HG03575 (cell line): ENCODE measurements at regions not wholly inside any gene's neighbourhood (a gene's known extent, or its start where the extent isn't known, plus 50 kb on each side); places are given as distances from the start of the nearest gene placed in this dataset.
"Not testable (repeated sequence)": the region's sequence is repeated elsewhere in the genome, so short reads cannot be mapped to it uniquely, and the experiment has no call there.

Source experiments
- ATAC-seq: cut with Tn5 transposase; IDR thresholded peaks from one replicate; pipeline ENCODE4 v1.9.1; 2021; ENCODE audit not compliant: unreplicated experiment, insufficient number of reproducible peaks, low FRiP score; ENCODE audit errors: extremely low read depth

GRCh38 chr11:45382133-45382878 is 96.2 kb upstream of the SYT13 start:
- ATAC-seq: no peak

DNA sequence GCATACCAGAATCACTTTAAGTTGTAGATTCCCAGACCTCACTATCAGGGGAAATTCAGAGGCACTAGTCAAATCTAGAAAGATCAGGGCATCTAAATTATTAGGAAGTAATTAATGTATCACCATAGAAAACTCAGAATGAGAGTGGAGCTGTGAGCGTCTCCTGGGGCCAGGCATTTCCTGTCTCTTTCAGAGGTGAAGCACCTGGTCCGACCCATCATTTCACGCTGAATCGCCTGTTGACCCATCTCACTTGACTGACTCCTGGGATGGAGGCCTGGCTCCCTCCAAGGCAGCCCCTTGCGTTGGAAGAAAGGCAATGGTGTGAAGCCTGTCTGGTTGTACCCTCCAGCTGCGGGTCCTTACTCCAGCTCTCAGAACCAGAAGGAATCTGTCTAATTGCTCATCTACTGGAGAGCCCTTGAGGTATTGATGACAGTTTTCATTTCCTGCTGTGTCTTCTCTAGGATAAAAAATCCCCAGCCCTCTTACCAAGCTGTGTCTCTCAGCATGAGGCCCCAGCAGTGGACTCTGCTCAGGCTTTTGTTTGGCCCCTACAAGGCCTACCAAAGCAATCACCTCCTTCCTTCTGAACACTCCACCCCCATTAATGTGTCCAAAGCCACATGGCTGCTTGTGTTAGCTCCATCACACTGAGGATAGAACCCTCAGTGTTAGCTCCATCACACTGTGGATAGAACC is 93.2 kb upstream of the SYT13 start:
- no peak for ATAC-seq

DNA sequence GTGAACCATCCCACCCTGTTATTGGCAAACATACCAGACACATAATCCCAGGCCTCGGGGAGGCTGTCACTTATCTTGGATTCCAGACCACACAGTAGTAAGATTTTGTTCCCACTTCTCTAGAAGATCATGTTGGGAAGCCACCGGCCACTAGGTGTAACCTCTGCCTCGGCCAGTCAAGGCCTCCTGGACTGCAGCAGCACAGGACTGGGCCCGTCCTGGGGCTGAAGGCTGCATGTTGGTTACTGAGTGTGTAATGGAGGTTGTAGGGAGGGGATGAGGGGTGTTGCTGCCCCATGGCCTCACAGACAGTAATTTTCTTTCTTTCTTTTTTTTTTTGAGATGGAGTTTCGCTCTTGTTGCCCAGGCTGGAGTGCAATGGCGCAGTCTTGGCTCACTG is 92.4 kb upstream of the SYT13 start:
- ATAC-seq: no peak

GRCh38 chr11:45374653-45375059 is 88.5 kb upstream of the SYT13 start:
- no peak for ATAC-seq

DNA sequence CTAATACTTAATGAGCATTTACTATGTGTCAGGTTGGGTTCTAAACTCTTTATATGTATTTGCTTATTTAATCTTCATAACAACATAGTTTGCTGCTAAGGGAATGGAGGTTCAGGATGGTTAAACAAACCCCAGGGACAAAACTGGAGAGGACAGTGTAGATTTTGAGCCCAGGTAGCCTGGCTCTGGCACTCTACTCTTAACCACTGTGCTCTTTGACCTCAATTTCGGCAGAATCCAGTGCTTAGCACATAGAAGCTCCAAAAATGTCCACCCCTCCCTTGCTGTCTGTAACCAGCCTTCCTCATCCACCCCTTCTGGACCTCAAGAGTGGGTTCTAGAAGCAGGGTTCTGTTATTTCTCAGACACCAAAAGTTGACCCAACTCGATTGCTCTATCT is 88.0 kb upstream of the SYT13 start:
- ATAC-seq: no peak

GRCh38 chr11:45373506-45374035 is 87.4 kb upstream of the SYT13 start:
- ATAC-seq: no peak

DNA sequence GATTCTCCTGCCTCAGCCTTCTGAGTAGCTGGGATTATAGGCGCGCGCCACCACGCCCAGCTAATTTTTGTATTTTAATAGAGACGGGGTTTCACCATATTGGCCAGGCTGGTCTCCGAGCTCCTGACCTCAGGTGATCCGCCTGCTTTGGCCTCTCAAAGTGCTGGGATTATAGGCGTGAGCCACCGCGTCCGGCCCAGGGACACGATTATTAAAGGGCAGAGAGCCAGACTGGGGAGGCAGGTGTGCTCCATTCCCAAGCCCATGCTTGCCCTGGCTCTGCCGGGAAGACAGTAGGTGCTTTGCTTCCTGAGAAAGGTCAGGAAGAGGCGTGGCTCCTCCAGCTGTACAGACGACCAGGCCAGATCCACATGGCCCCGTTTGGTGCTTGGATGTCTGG is 86.3 kb upstream of the SYT13 start:
- ATAC-seq: not testable (repeated sequence)

DNA sequence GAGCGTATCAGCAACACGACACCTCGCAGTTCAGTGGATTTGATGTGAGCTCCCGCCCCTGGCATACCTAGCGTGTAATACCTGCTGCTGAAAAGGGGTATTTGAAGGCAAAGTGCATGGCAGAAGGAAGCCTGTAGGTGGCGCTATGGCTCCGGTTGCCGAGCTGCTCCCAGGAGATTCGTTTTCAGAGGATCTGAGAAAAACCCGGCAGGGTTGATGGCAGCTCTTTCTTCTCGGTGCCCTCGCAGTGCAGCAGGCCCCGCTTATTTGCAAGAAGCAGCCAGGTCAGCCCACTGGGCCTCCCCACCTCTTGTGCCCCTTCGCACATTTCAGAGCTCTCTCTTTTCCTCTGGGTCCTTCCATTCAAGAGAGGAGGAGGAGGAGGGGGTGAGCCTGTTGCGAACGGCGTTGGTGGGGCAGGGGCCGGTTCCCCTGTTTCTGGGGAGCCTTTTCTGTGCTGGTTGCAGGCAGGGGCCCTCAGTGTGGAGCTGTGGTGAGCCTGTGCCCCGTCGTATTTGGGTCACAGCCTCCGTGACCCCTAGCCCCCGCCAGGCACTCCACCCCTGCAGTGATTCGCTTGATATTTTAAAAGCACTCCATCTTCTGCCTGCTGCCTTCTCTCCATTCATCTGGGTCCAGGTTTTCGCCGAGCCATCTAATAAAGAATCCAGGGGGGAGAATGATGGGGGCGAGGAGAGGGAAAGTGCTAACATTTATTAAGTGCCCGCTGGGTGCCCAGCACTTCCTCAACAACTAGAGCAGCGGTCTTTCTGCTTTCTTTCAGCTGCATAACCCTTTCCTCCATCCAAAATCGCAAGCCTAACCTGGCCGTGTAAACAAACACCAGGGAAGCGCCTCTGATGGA is 85.3 kb upstream of the SYT13 start:
- no peak for ATAC-seq

- no peak for ATAC-seq
Observed at GRCh38 chr11:45369313-45369712, 83.2 kb upstream of the SYT13 start.

GRCh38 chr11:45368697-45369096 is 82.6 kb upstream of the SYT13 start:
- ATAC-seq: no peak

- no peak for ATAC-seq
Observed at GRCh38 chr11:45366619-45367190, 80.6 kb upstream of the SYT13 start.

GRCh38 chr11:45365961-45366618 is 79.9 kb upstream of the SYT13 start:
- ATAC-seq: no peak

DNA sequence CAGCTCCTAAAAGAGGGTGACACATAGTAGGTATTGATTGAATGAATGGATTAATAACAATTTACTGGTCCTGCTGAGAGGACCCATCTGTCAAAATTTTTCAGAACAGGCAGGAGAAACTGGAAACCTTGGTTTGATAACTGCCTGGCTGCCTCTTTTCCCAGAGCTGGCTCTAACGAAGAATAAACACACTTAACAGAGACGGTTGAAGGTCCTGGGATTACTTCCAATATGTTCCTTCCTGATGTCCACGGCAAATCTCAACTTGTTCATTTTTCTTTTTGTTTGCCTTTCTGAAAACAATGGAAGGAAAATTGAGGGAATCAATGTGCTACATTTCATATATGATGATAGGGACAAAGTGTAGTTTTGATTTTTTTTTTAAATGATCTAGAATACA is 76.5 kb upstream of the SYT13 start:
- no peak for ATAC-seq

DNA sequence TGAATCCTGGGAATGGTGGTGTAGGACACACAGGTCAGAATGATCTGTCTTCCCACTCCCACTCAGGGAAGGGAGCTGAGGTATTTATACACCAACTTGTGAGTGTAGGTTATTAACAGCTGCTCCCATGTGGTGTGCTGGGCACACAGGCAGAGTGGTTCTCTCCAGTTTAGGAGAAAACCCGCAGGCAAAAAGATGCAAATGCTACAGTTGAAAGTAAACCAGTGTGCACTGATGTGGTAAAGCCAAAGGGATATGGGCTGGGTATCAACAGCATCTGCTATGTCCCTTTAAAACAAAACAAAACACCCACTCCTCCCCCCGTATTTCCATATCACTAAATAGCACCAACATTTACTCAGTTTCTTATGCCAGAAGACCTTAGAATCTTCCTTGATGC is 75.4 kb upstream of the SYT13 start:
- ATAC-seq: no peak

DNA sequence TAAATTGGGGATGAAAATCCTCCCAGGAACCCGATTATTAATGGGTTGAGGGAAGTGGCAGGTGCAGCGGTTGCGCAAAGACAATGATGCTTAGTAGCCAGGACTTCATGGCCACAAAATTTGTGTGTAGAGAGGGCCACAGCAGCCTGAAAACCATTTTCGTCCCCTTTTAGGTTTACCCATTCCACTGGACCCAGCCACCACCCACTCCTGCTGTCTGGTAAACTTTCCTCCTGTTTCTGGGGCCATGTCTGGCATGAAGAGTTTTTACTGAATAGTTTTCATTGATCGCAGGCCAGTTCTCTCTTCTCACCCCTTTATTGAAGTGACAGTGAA is 69.5 kb upstream of the SYT13 start:
- no peak for ATAC-seq

GRCh38 chr11:45354976-45355705 is 69.0 kb upstream of the SYT13 start:
- no peak for ATAC-seq

- no peak for ATAC-seq
Observed at GRCh38 chr11:45348729-45349128, 62.6 kb upstream of the SYT13 start.

DNA sequence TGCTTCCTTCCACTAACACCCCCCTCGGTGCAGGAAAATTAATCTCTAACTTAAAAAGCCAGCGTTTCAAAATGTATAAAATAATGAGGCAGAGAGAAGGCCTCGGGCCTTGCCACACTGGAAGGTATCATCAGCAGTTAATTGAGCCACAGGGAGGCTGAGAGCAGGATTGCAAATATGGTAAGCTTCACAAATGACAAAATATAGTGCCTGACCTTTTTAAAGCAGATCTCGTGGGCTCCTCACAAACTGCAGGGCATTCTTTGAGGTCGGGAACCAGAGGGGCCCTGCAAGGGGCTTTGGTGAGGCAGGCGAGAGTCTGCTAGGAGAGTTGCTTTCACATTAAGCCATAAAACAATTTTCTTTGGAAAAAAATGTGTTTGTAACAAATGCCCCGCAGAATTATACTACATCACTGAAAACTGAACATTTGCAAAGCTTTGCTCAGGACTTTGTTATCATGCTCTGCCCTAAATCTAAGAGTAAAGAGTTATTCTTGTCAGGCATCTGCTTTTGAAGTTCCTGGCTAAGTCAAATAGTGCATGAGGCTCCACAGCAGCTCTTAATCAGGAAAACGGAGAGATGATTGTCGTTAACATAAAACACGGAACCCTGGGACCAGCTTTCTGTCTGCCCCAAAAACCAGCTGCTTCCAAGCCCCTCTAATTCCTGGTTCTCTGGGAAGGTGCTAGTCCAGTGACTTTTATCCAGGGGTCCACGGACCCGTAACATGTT is 61.4 kb upstream of the SYT13 start:
- ATAC-seq: no peak
